SH-SY5Y (cell line): ENCODE measurements at regions not wholly inside any gene's neighbourhood (a gene's known extent, or its start where the extent isn't known, plus 50 kb on each side); places are given as distances from the start of the nearest gene placed in this dataset.

Experiments
- GATA2 ChIP-seq: IDR thresholded peaks from 2 replicates; pipeline ENCODE4 v1.6.1; 2011; ENCODE audit warnings: mild to moderate bottlenecking, low read depth, low read length
- GATA3 ChIP-seq: IDR thresholded peaks from 2 replicates; pipeline ENCODE4 v1.6.1; 2011; ENCODE audit warnings: low read depth, mild to moderate bottlenecking, low read length, moderate library complexity

- no peak for TF ChIP-seq GATA2
- TF ChIP-seq GATA3 = no peak
Measured at GRCh38 chr7:142554560-142555532, 194.4 kb upstream of the PRSS1 start.
